ENCODE measurements at regions not wholly inside any gene's neighbourhood (a gene's known extent, or its start where the extent isn't known, plus 50 kb on each side); places are given as distances from the start of the nearest gene placed in this dataset.

- DNase-seq (ENCODE audit: low read depth in 2 of 2, low spot score in 1 of 2), result no peak
Measured at GRCh38 chr15:96414875-96415274, 84.4 kb downstream of the NR2F2 start.

GRCh38 chr15:96415513-96416217 is 85.2 kb downstream of the NR2F2 start:
- no peak for DNase-seq (ENCODE audit: low read depth in 2 of 2, low spot score in 1 of 2)

- DNase-seq (ENCODE audit: low read depth in 2 of 2, low spot score in 1 of 2), result no peak
Measured at GRCh38 chr15:96416218-96416933, 85.9 kb downstream of the NR2F2 start.

GRCh38 chr15:96416934-96417759 is 86.6 kb downstream of the NR2F2 start:
- DNase-seq (ENCODE audit: low read depth in 2 of 2, low spot score in 1 of 2), result no peak

- DNase-seq (ENCODE audit: low read depth in 2 of 2, low spot score in 1 of 2), result no peak
Measured at GRCh38 chr15:96417760-96418130, 87.2 kb downstream of the NR2F2 start.

- no peak for DNase-seq (ENCODE audit: low read depth in 2 of 2, low spot score in 1 of 2)
Measured at GRCh38 chr15:96418146-96418545, 87.6 kb downstream of the NR2F2 start.

GRCh38 chr15:96421178-96421601 is 90.7 kb downstream of the NR2F2 start:
- DNase-seq (ENCODE audit: low read depth in 2 of 2, low spot score in 1 of 2), result no peak

- DNase-seq (ENCODE audit: low read depth in 2 of 2, low spot score in 1 of 2), result no peak
Measured at GRCh38 chr15:96422125-96422524, 91.6 kb downstream of the NR2F2 start.

- no peak for DNase-seq (ENCODE audit: low read depth in 2 of 2, low spot score in 1 of 2)
Measured at GRCh38 chr15:96424674-96425073, 94.2 kb downstream of the NR2F2 start.

- no peak for DNase-seq (ENCODE audit: low read depth in 2 of 2, low spot score in 1 of 2)
Measured at GRCh38 chr15:96428742-96429141, 98.2 kb downstream of the NR2F2 start.

- DNase-seq (ENCODE audit: low read depth in 2 of 2, low spot score in 1 of 2), result no peak
Measured at GRCh38 chr15:96431786-96432185, 101.3 kb downstream of the NR2F2 start.

GRCh38 chr15:96435022-96435421 is 104.5 kb downstream of the NR2F2 start:
- DNase-seq (ENCODE audit: low read depth in 2 of 2, low spot score in 1 of 2), result no peak

- DNase-seq (ENCODE audit: low read depth in 2 of 2, low spot score in 1 of 2), result no peak
Measured at GRCh38 chr15:96435841-96436240, 105.3 kb downstream of the NR2F2 start.

GRCh38 chr15:96440978-96441377 is 110.5 kb downstream of the NR2F2 start:
- no peak for DNase-seq (ENCODE audit: low read depth in 2 of 2, low spot score in 1 of 2)

GRCh38 chr15:96442076-96442475 is 111.6 kb downstream of the NR2F2 start:
- DNase-seq (ENCODE audit: low read depth in 2 of 2, low spot score in 1 of 2), result no peak

- DNase-seq (ENCODE audit: low read depth in 2 of 2, low spot score in 1 of 2), result no peak
Measured at GRCh38 chr15:96444865-96445264, 114.4 kb downstream of the NR2F2 start.

- no peak for DNase-seq (ENCODE audit: low read depth in 2 of 2, low spot score in 1 of 2)
Measured at GRCh38 chr15:96448923-96449322, 118.4 kb downstream of the NR2F2 start.

GRCh38 chr15:96457841-96458240 is 127.3 kb downstream of the NR2F2 start:
- no peak for DNase-seq (ENCODE audit: low read depth in 2 of 2, low spot score in 1 of 2)

GRCh38 chr15:96460106-96460505 is 129.6 kb downstream of the NR2F2 start:
- DNase-seq (ENCODE audit: low read depth in 2 of 2, low spot score in 1 of 2), result no peak

GRCh38 chr15:96462768-96463750 is 132.6 kb downstream of the NR2F2 start:
- DNase-seq (ENCODE audit: low read depth in 2 of 2, low spot score in 1 of 2), result no peak
